ENCODE measurements at regions not wholly inside any gene's neighbourhood (a gene's known extent, or its start where the extent isn't known, plus 50 kb on each side); places are given as distances from the start of the nearest gene placed in this dataset.

DNA sequence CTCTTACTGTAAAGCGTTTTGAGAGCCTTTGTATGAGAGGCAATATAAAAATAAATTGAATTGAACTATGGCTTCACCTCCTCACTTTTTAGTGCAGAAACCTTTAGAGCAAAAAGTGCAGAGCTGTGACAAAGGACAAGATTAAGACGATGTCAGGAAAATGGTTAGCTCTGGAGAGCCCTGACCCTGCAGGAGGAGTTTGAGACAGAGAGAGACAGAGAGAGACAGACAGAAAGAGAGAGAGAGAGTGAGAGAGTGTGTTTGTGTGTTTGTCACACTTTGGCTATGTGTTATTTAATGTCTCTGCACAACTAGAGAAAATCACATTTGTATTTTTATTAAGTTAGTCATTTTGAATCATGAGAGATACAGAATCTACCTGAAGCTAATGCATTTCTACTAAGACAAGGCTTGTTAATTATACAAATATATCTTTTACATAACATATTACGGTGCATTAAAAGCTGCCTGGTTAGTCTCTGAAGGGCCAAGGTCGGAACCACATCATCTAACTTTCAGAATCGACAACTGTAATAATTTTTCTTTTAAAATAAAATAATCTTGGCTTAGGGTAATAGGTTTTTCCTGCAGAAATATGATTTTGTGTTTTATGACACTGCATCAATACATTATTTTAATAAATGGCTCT lies 423.5 kb upstream of the ZEB2 start:
- intact Hi-C loops (cut with micrococcal nuclease), result no loop called here
- no peaks in the 10 kb centered on the region for H3K27me3 ChIP-seq (ENCODE audit: insufficient read depth, low read length)
- no peaks in the 10 kb centered on the region for H4K20me1 ChIP-seq (ENCODE audit: insufficient read depth)
- H3K4me1 ChIP-seq (ENCODE audit: control insufficient read depth in 1 of 2, insufficient read depth in 2 of 2, low read length in 2 of 2), result peaks cover 0 to 5% of the 10 kb centered on the region in 2 experiments; a peak in 2 of 4 replicates
- ChIA-PET CTCF (no interaction called here), RAD21 (ENCODE audit: low non-redundant PET in 1 of 2, low total read pairs in 2 of 2, uncharacterized antibody in 2 of 2, unreplicated experiment in 2 of 2) (no interaction called here), POLR2A (no interaction called here)
- H2AFZ ChIP-seq (ENCODE audit: low read depth, low read length, poor library complexity, severe bottlenecking), result peak overlapping the region; percentile 4
- no peaks in the 10 kb centered on the region for H3K79me2 ChIP-seq (ENCODE audit: insufficient read depth, low read length)
- no peaks in the 10 kb centered on the region for H3K36me3 ChIP-seq (ENCODE audit: control insufficient read depth in 1 of 2, insufficient read depth in 2 of 2, low read length in 2 of 2)
- no peaks in the 10 kb centered on the region for H3K9me3 ChIP-seq (ENCODE audit: control insufficient read depth in 1 of 2, insufficient read depth in 1 of 2, low read depth in 1 of 2, low read length in 2 of 2)
- no peaks in the 10 kb centered on the region for H3K9me2 ChIP-seq (ENCODE audit: insufficient read depth)
- no peak for TF ChIP-seq EZH2phosphoT487 (IDR thresholded peaks at IDR 0.05; ENCODE audit: borderline replicate concordance)
- no peak for TF ChIP-seq JUND (IDR thresholded peaks at IDR 0.05)
- TF ChIP-seq ATF3 (IDR thresholded peaks at IDR 0.05), result no peak
- TF ChIP-seq EZH2 (IDR thresholded peaks at IDR 0.05), result no peak
- no peak for TF ChIP-seq POLR2AphosphoS5 (IDR thresholded peaks at IDR 0.05; ENCODE audit: low read depth, low read length)
- no peak for TF ChIP-seq SRF (IDR thresholded peaks at IDR 0.05; ENCODE audit: low read depth)
- no peak for TF ChIP-seq SP1 (IDR thresholded peaks at IDR 0.05; ENCODE audit: low read depth)
- no peak for TF ChIP-seq POLR2A (IDR thresholded peaks at IDR 0.05; ENCODE audit: borderline replicate concordance, extremely low read depth, insufficient read depth, insufficient read length)
- no peak for TF ChIP-seq CEBPB (IDR thresholded peaks at IDR 0.05; ENCODE audit: low read depth)
- no peak for TF ChIP-seq EGR1 (IDR thresholded peaks at IDR 0.05; ENCODE audit: low read depth)
- TF ChIP-seq ZBTB33 (IDR thresholded peaks at IDR 0.05; ENCODE audit: extremely low read depth, insufficient replicate concordance, low read length), result no peak
- TF ChIP-seq, protein P1, sequence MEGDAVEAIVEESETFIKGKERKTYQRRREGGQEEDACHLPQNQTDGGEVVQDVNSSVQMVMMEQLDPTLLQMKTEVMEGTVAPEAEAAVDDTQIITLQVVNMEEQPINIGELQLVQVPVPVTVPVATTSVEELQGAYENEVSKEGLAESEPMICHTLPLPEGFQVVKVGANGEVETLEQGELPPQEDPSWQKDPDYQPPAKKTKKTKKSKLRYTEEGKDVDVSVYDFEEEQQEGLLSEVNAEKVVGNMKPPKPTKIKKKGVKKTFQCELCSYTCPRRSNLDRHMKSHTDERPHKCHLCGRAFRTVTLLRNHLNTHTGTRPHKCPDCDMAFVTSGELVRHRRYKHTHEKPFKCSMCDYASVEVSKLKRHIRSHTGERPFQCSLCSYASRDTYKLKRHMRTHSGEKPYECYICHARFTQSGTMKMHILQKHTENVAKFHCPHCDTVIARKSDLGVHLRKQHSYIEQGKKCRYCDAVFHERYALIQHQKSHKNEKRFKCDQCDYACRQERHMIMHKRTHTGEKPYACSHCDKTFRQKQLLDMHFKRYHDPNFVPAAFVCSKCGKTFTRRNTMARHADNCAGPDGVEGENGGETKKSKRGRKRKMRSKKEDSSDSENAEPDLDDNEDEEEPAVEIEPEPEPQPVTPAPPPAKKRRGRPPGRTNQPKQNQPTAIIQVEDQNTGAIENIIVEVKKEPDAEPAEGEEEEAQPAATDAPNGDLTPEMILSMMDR (IDR thresholded peaks at IDR 0.05 in 2 of 3, conservative IDR thresholded peaks at IDR 0.05 in 1 of 3; ENCODE audit: borderline replicate concordance in 1 of 3, insufficient read depth in 1 of 3, low read depth in 2 of 3, low read length in 2 of 3), result no peak
- TF ChIP-seq YY1 (IDR thresholded peaks at IDR 0.05; ENCODE audit: extremely low read depth, insufficient replicate concordance, low read depth, low read length), result no peak
- no peak for TF ChIP-seq ZFX (IDR thresholded peaks at IDR 0.05)
- TF ChIP-seq SIN3A (IDR thresholded peaks at IDR 0.05; ENCODE audit: low read depth), result no peak
- TF ChIP-seq, protein P2, sequence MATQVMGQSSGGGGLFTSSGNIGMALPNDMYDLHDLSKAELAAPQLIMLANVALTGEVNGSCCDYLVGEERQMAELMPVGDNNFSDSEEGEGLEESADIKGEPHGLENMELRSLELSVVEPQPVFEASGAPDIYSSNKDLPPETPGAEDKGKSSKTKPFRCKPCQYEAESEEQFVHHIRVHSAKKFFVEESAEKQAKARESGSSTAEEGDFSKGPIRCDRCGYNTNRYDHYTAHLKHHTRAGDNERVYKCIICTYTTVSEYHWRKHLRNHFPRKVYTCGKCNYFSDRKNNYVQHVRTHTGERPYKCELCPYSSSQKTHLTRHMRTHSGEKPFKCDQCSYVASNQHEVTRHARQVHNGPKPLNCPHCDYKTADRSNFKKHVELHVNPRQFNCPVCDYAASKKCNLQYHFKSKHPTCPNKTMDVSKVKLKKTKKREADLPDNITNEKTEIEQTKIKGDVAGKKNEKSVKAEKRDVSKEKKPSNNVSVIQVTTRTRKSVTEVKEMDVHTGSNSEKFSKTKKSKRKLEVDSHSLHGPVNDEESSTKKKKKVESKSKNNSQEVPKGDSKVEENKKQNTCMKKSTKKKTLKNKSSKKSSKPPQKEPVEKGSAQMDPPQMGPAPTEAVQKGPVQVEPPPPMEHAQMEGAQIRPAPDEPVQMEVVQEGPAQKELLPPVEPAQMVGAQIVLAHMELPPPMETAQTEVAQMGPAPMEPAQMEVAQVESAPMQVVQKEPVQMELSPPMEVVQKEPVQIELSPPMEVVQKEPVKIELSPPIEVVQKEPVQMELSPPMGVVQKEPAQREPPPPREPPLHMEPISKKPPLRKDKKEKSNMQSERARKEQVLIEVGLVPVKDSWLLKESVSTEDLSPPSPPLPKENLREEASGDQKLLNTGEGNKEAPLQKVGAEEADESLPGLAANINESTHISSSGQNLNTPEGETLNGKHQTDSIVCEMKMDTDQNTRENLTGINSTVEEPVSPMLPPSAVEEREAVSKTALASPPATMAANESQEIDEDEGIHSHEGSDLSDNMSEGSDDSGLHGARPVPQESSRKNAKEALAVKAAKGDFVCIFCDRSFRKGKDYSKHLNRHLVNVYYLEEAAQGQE (IDR thresholded peaks at IDR 0.05; ENCODE audit: low read depth), result no peak
- no peak for TF ChIP-seq MAX (IDR thresholded peaks at IDR 0.05)
- no peak for TF ChIP-seq ELF1 (IDR thresholded peaks at IDR 0.05; ENCODE audit: borderline replicate concordance, low read depth)
- no peak overlapping the region for H3K27ac ChIP-seq (ENCODE audit: low read depth, low read length)
- DNase-seq (ENCODE audit: low read depth, low spot score) (no peak), ATAC-seq (no peak)
- no TSS peak for BruUV-seq (replicated peaks)
- no peak overlapping the region for H3K4me3 ChIP-seq (replicated peaks in 1 of 2; ENCODE audit: low read depth in 1 of 2, low read length in 2 of 2)
- no peak overlapping the region for H3K9ac ChIP-seq (ENCODE audit: low read length)
- H3K4me2 ChIP-seq (ENCODE audit: low read length), result no peak overlapping the region
